CD4-positive, CD25-positive, alpha-beta regulatory T cell (primary cell): ENCODE measurements at regions not wholly inside any gene's neighbourhood (a gene's known extent, or its start where the extent isn't known, plus 50 kb on each side); places are given as distances from the start of the nearest gene placed in this dataset.

Source experiments
- ATAC-seq, 2 donors: fragments of 150-1000 bp; cut with Tn5 transposase; one replicate each; pipeline ENCODE4 v1.10.0; 2021; ENCODE audit warnings: low read depth in 2 of 2, moderate number of reproducible peaks in 2 of 2, moderate library complexity in 1 of 2
- DNase-seq, 3 donors: peaks; one replicate each; pipeline versions ENCODE4 v3.0.0 to v3.0.0-alpha.2; 2012 to 2022; ENCODE audit warnings: mixed read lengths in 1 of 3
- H3K27ac ChIP-seq: one replicate; pipeline ENCODE4 v1.7.0; 2013; ENCODE audit warnings: mild to moderate bottlenecking, low read length; ENCODE audit not compliant: insufficient read depth, poor library complexity, severe bottlenecking
- H3K27me3 ChIP-seq: one replicate; pipeline ENCODE4 v1.7.0; 2013; ENCODE audit warnings: low read length; ENCODE audit not compliant: control insufficient read depth, insufficient read depth
- H3K36me3 ChIP-seq: one replicate; pipeline ENCODE4 v1.7.0; 2013; ENCODE audit warnings: mild to moderate bottlenecking, low read length, moderate library complexity; ENCODE audit not compliant: control insufficient read depth, insufficient read depth
- H3K4me1 ChIP-seq: 2 replicates; pipeline ENCODE4 v1.7.0; 2013; ENCODE audit warnings: mild to moderate bottlenecking, low read length; ENCODE audit not compliant: insufficient read depth, control insufficient read depth, poor library complexity, severe bottlenecking
- H3K4me3 ChIP-seq: one replicate; pipeline ENCODE4 v1.7.0; 2013; ENCODE audit warnings: low read depth, mild to moderate bottlenecking, low read length, moderate library complexity
- H3K9me3 ChIP-seq, 2 experiments: 1 replicate in 1 of 2; 2 replicates in 1 of 2; pipeline ENCODE4 v1.7.0; 2013; ENCODE audit warnings: low read length in 2 of 2, mild to moderate bottlenecking in 1 of 2, moderate library complexity in 1 of 2; ENCODE audit not compliant: control insufficient read depth in 2 of 2
- H3K27ac Mint-ChIP-seq, 3 donors: one replicate each; pipeline ENCODE4 v1.8.0; 2020 to 2022; ENCODE audit warnings: mild to moderate bottlenecking in 3 of 3, mixed read lengths in 3 of 3, moderate library complexity in 2 of 3
- H3K27me3 Mint-ChIP-seq: one replicate; pipeline ENCODE4 v1.8.0; 2022; ENCODE audit warnings: mild to moderate bottlenecking, mixed read lengths
- H3K36me3 Mint-ChIP-seq: one replicate; pipeline ENCODE4 v1.8.0; 2020; ENCODE audit warnings: mixed read lengths
- H3K4me1 Mint-ChIP-seq, 4 donors: one replicate each; pipeline ENCODE4 v1.8.0; 2020 to 2022; ENCODE audit warnings: mixed read lengths in 4 of 4, mild to moderate bottlenecking in 1 of 4
- H3K4me3 Mint-ChIP-seq, 4 donors: one replicate each; pipeline ENCODE4 v1.8.0; 2020 to 2022; ENCODE audit warnings: mild to moderate bottlenecking in 4 of 4, mixed read lengths in 4 of 4, moderate library complexity in 3 of 4
- H3K9me3 Mint-ChIP-seq, 7 donors: one replicate each; pipeline ENCODE4 v1.8.0; 2020 to 2022; ENCODE audit warnings: mixed read lengths in 7 of 7, mild to moderate bottlenecking in 3 of 7, moderate library complexity in 2 of 7

- Histone ChIP-seq H3K27ac (no peak overlapping the region), H3K4me3 (no peak overlapping the region), H3K36me3 (no peaks in the 10 kb centered on the region), H3K27me3 (no peaks in the 10 kb centered on the region), H3K4me1 (no peaks in the 10 kb centered on the region), H3K9me3 (no peaks in the 10 kb centered on the region)
- no peak for ATAC-seq
- Mint-ChIP-seq H3K36me3 (no peaks in the 10 kb centered on the region), H3K4me1 (no peaks in the 10 kb centered on the region), H3K27me3 (no peaks in the 10 kb centered on the region), H3K4me3 (no peak overlapping the region), H3K9me3 (peaks cover 1 to 11% (median 4%) of the 10 kb centered on the region in 7 donors), H3K27ac (no peak overlapping the region)
- no peak for DNase-seq
Observed at GRCh38 chr5:117667105-117667504, 1092.5 kb upstream of the SEMA6A start.

- DNase-seq (no peak), ATAC-seq (no peak)
- no peak overlapping the region for H3K4me3 ChIP-seq
- H3K4me1 ChIP-seq: no peaks in the 10 kb centered on the region
- Mint-ChIP-seq H3K27me3 (no peaks in the 10 kb centered on the region), H3K27ac (no peak overlapping the region), H3K4me3 (no peak overlapping the region), H3K9me3 (peaks cover 1 to 11% (median 5%) of the 10 kb centered on the region in 7 donors), H3K4me1 (no peaks in the 10 kb centered on the region), H3K36me3 (no peaks in the 10 kb centered on the region)
- no peaks in the 10 kb centered on the region for H3K27me3 ChIP-seq
- H3K27ac ChIP-seq: no peak overlapping the region
- H3K36me3 ChIP-seq: no peaks in the 10 kb centered on the region
- no peaks in the 10 kb centered on the region for H3K9me3 ChIP-seq
Observed at GRCh38 chr5:117665121-117665520, 1090.5 kb upstream of the SEMA6A start.

GRCh38 chr5:117662361-117662760 lies 1087.7 kb upstream of the SEMA6A start:
- Mint-ChIP-seq H3K36me3 (no peaks in the 10 kb centered on the region), H3K27ac (no peak overlapping the region), H3K4me1 (no peaks in the 10 kb centered on the region), H3K9me3 (peaks cover 1 to 23% (median 7%) of the 10 kb centered on the region in 7 donors), H3K27me3 (no peaks in the 10 kb centered on the region), H3K4me3 (no peak overlapping the region)
- H3K36me3 ChIP-seq: no peaks in the 10 kb centered on the region
- no peaks in the 10 kb centered on the region for H3K4me1 ChIP-seq
- ATAC-seq (no peak), DNase-seq (no peak)
- no peak overlapping the region for H3K4me3 ChIP-seq
- no peaks in the 10 kb centered on the region for H3K27me3 ChIP-seq
- no peak overlapping the region for H3K27ac ChIP-seq
- no peaks in the 10 kb centered on the region for H3K9me3 ChIP-seq

- H3K4me1 ChIP-seq: no peaks in the 10 kb centered on the region
- H3K27me3 Mint-ChIP-seq: no peaks in the 10 kb centered on the region
- H3K36me3 Mint-ChIP-seq: no peaks in the 10 kb centered on the region
- no peak for DNase-seq
- H3K36me3 ChIP-seq: no peaks in the 10 kb centered on the region
- no peak overlapping the region for H3K27ac ChIP-seq
- ATAC-seq: no peak
- H3K9me3 ChIP-seq: peaks cover 0 to 5% of the 10 kb centered on the region in 2 experiments
- no peaks in the 10 kb centered on the region for H3K4me1 Mint-ChIP-seq
- H3K9me3 Mint-ChIP-seq: peaks cover 0 to 24% (median 4%) of the 10 kb centered on the region in 7 donors
- H3K4me3 Mint-ChIP-seq: no peak overlapping the region
- H3K4me3 ChIP-seq: no peak overlapping the region
- no peak overlapping the region for H3K27ac Mint-ChIP-seq
- H3K27me3 ChIP-seq: no peaks in the 10 kb centered on the region
Observed at GRCh38 chr5:117657541-117657940, 1082.9 kb upstream of the SEMA6A start.

DNA sequence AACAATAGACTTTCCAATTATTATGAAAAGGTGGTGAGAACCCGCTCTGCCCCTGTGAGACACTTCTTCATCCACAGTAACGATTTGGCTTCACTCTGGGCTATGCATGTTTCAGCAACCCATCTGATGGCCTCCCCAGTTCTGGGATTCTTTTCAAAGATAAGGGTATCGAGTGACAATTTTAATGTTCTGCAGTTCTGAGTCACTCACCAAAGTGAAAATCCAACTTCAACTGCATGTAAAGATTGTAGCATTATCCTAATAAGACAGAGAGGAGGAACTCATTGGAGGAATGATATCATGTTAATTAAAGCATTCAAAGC lies 1078.3 kb upstream of the SEMA6A start:
- H3K4me3 ChIP-seq: no peak overlapping the region
- H3K36me3 ChIP-seq: no peaks in the 10 kb centered on the region
- H3K27me3 ChIP-seq: no peaks in the 10 kb centered on the region
- H3K9me3 Mint-ChIP-seq: peaks cover 0 to 18% (median 3%) of the 10 kb centered on the region in 7 donors
- no peaks in the 10 kb centered on the region for H3K4me1 ChIP-seq
- no peaks in the 10 kb centered on the region for H3K4me1 Mint-ChIP-seq
- peaks cover 0 to 5% of the 10 kb centered on the region in 2 experiments for H3K9me3 ChIP-seq
- no peak overlapping the region for H3K27ac ChIP-seq
- DNase-seq (no peak), ATAC-seq (no peak)
- H3K4me3 Mint-ChIP-seq: no peak overlapping the region
- H3K27ac Mint-ChIP-seq: no peak overlapping the region
- H3K36me3 Mint-ChIP-seq: no peaks in the 10 kb centered on the region
- H3K27me3 Mint-ChIP-seq: no peaks in the 10 kb centered on the region

DNA sequence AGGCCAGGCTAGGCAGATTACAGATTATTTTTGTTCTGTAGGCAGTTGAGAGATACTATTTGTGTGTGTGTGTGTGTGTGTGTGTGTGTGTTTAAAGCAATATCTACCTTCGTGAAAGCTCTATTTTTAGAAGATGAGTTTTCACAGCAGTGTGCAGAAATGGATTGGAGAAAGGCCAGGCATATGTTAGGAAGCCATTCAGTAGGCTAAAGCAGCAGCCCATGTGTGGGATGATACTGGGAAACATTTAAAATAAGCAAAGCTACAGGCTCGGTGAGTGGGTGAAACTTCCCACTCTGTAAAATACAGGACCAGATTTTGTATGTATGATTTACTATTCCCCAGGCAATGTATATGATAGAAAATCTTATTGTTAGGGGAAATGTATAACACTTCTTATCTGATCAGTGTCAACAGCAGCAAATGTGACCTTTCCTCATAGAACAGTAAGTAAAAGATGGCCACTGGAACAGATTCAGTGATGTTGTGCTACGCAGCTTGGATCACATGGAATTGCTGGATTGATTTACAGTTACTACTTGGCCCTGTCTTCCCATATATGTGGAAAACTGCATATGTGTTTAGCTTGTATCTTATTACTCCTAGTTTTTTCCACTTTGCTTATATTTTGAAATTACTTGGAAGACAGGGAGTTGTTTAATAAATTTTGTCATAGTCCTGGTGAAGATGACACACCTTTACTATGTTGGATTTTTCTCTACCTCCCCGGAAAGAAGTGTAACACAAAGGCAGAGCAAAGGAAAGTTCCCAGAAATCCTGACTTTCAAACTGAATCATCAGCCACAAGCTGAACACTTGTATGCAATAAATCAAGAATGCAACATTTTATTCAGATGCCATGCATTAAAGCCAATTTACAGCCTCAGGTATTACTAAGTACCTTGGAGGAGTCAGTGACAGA lies 1077.7 kb upstream of the SEMA6A start:
- Histone ChIP-seq H3K27ac (no peak overlapping the region), H3K27me3 (no peaks in the 10 kb centered on the region), H3K4me3 (no peak overlapping the region), H3K36me3 (no peaks in the 10 kb centered on the region), H3K9me3 (peaks cover 0 to 5% of the 10 kb centered on the region in 2 experiments), H3K4me1 (no peaks in the 10 kb centered on the region)
- no peak overlapping the region for H3K4me3 Mint-ChIP-seq
- H3K36me3 Mint-ChIP-seq: no peaks in the 10 kb centered on the region
- H3K9me3 Mint-ChIP-seq: peaks cover 0 to 14% (median 3%) of the 10 kb centered on the region in 7 donors
- H3K27me3 Mint-ChIP-seq: no peaks in the 10 kb centered on the region
- no peak for DNase-seq
- H3K4me1 Mint-ChIP-seq: no peaks in the 10 kb centered on the region
- no peak overlapping the region for H3K27ac Mint-ChIP-seq
- ATAC-seq: no peak

GRCh38 chr5:117649821-117650220 lies 1075.2 kb upstream of the SEMA6A start:
- Mint-ChIP-seq H3K4me1 (no peaks in the 10 kb centered on the region), H3K4me3 (no peak overlapping the region), H3K36me3 (no peaks in the 10 kb centered on the region), H3K9me3 (peaks cover 0 to 8% (median 4%) of the 10 kb centered on the region in 7 donors), H3K27ac (no peak overlapping the region), H3K27me3 (no peaks in the 10 kb centered on the region)
- no peaks in the 10 kb centered on the region for H3K9me3 ChIP-seq
- no peaks in the 10 kb centered on the region for H3K27me3 ChIP-seq
- no peaks in the 10 kb centered on the region for H3K36me3 ChIP-seq
- H3K27ac ChIP-seq: no peak overlapping the region
- no peaks in the 10 kb centered on the region for H3K4me1 ChIP-seq
- DNase-seq: no peak
- no peak overlapping the region for H3K4me3 ChIP-seq
- ATAC-seq: no peak

DNA sequence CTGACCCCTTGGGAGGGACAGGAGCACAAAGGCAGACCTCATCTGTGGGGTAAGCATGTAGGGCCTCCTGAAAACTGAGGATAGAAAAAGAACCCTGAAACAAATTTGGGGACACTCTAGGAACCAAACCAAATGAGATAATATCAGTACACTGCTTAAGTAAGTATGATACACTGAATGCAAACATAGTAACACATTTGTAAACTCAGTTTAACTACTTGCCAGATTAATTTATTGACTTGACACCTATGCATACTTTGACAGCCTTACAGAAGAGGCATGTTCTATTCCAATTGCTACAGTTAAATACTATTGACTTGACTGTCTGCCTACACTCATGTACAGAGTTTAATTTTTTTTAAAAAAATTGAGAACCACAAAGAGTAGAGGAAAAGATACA lies 1070.8 kb upstream of the SEMA6A start:
- Histone ChIP-seq H3K36me3 (no peaks in the 10 kb centered on the region), H3K4me1 (no peaks in the 10 kb centered on the region), H3K27me3 (no peaks in the 10 kb centered on the region), H3K27ac (no peak overlapping the region), H3K9me3 (no peaks in the 10 kb centered on the region), H3K4me3 (no peak overlapping the region)
- ATAC-seq (no peak), DNase-seq (no peak)
- no peak overlapping the region for H3K4me3 Mint-ChIP-seq
- H3K36me3 Mint-ChIP-seq: no peaks in the 10 kb centered on the region
- no peaks in the 10 kb centered on the region for H3K27me3 Mint-ChIP-seq
- H3K9me3 Mint-ChIP-seq: peaks cover 0 to 12% (median 4%) of the 10 kb centered on the region in 7 donors
- H3K4me1 Mint-ChIP-seq: no peaks in the 10 kb centered on the region
- no peak overlapping the region for H3K27ac Mint-ChIP-seq
